ENCODE measurements at regions not wholly inside any gene's neighbourhood (a gene's known extent, or its start where the extent isn't known, plus 50 kb on each side); places are given as distances from the start of the nearest gene placed in this dataset.

DNA sequence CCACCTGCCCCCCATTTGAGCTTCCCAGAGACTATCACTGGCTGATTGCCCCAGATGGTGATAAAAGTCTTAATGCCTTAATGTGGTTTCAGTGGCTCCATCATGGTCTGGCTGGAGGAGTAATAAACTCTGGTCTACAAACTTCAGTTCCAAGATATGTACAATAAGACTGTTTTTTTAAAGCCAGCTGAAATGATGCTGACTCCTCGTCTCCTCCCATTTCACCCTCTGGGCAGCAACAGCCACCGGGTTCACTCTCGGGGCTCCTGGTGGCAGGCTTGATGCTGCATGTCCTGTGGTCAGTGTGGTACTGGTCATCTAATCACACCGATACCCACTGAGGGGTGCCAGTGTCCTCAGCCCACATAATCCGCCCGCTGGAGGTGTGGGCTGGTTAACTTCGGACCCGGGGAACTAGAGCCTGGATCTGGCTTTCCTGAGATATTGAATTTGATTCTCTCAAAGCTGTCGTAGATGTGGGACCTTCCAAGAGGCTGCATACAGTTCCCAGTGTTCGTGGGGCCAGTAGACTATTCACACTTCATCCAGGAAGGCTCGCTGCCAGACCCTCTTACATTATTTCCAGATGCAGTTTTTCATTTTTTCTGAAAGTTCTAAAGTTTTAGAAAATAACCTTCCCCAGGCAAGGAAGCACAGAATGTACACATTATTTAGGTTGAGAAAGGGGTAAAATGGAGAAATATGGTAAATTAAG is 95.3 kb downstream of the GALR1 start:
- TF ChIP-seq POLR2AphosphoS5 (IDR thresholded peaks at IDR 0.05; ENCODE audit: low read depth, low read length) (no peak), FOXP2 (optimal IDR thresholded peaks at IDR 0.05; ENCODE audit: borderline replicate concordance, extremely low read depth, extremely low read length, insufficient read depth) (no peak), SIN3A (IDR thresholded peaks at IDR 0.05; ENCODE audit: borderline replicate concordance, insufficient read depth, low read length) (no peak), TAF1 (IDR thresholded peaks at IDR 0.05; ENCODE audit: borderline replicate concordance, insufficient read depth, low read length) (no peak)
- TF ChIP-seq, protein P1, sequence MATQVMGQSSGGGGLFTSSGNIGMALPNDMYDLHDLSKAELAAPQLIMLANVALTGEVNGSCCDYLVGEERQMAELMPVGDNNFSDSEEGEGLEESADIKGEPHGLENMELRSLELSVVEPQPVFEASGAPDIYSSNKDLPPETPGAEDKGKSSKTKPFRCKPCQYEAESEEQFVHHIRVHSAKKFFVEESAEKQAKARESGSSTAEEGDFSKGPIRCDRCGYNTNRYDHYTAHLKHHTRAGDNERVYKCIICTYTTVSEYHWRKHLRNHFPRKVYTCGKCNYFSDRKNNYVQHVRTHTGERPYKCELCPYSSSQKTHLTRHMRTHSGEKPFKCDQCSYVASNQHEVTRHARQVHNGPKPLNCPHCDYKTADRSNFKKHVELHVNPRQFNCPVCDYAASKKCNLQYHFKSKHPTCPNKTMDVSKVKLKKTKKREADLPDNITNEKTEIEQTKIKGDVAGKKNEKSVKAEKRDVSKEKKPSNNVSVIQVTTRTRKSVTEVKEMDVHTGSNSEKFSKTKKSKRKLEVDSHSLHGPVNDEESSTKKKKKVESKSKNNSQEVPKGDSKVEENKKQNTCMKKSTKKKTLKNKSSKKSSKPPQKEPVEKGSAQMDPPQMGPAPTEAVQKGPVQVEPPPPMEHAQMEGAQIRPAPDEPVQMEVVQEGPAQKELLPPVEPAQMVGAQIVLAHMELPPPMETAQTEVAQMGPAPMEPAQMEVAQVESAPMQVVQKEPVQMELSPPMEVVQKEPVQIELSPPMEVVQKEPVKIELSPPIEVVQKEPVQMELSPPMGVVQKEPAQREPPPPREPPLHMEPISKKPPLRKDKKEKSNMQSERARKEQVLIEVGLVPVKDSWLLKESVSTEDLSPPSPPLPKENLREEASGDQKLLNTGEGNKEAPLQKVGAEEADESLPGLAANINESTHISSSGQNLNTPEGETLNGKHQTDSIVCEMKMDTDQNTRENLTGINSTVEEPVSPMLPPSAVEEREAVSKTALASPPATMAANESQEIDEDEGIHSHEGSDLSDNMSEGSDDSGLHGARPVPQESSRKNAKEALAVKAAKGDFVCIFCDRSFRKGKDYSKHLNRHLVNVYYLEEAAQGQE (IDR thresholded peaks at IDR 0.05; ENCODE audit: insufficient read depth in 1 of 2, low read depth in 2 of 2, low read length in 2 of 2): no peak

DNA sequence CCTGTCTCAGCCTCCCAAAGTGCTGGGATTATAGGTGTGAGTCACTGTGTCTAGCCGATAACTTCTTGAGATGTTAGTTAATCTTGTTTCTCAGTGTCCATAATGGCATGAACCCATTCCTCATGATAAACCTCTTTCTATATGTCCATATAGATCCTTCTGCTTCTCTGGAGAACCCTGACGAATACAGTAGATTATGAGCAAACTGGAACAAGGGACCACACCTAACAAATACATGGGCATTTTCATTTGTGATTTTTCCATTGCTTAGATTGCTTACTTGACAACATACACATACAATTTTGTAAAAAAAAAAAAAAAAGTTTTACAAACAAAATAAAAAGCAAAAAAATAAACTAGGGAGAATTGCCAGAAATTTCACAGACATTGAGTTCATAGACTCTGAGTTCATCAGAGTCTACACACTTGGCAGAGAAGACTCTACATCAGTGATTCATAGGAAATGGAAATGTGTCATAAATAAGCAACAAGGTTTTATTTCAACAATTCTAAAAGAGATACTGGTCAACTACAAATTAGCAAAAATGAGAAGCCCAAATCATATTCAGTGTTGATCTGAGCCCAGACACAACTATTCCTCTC is 96.7 kb downstream of the GALR1 start:
- no peak for TF ChIP-seq FOXP2 (optimal IDR thresholded peaks at IDR 0.05; ENCODE audit: borderline replicate concordance, extremely low read depth, extremely low read length, insufficient read depth)
- TF ChIP-seq POLR2AphosphoS5 (IDR thresholded peaks at IDR 0.05; ENCODE audit: low read depth, low read length): no peak
- TF ChIP-seq, protein P1 (IDR thresholded peaks at IDR 0.05; ENCODE audit: insufficient read depth in 1 of 2, low read depth in 2 of 2, low read length in 2 of 2): no peak
- TF ChIP-seq SIN3A (IDR thresholded peaks at IDR 0.05; ENCODE audit: borderline replicate concordance, insufficient read depth, low read length): no peak
- no peak for TF ChIP-seq TAF1 (IDR thresholded peaks at IDR 0.05; ENCODE audit: borderline replicate concordance, insufficient read depth, low read length)

GRCh38 chr18:77359561-77360314 is 110.1 kb downstream of the GALR1 start:
- TF ChIP-seq FOXP2 (optimal IDR thresholded peaks at IDR 0.05; ENCODE audit: borderline replicate concordance, extremely low read depth, extremely low read length, insufficient read depth) (no peak), SIN3A (IDR thresholded peaks at IDR 0.05; ENCODE audit: borderline replicate concordance, insufficient read depth, low read length) (no peak)

GRCh38 chr18:77360315-77361190 is 110.9 kb downstream of the GALR1 start:
- TF ChIP-seq, protein P1 (IDR thresholded peaks at IDR 0.05; ENCODE audit: insufficient read depth in 1 of 2, low read depth in 2 of 2, low read length in 2 of 2): peak; percentile 40 to 87; a peak in 2 of 4 replicates
- no peak for TF ChIP-seq SIN3A (IDR thresholded peaks at IDR 0.05; ENCODE audit: borderline replicate concordance, insufficient read depth, low read length)

DNA sequence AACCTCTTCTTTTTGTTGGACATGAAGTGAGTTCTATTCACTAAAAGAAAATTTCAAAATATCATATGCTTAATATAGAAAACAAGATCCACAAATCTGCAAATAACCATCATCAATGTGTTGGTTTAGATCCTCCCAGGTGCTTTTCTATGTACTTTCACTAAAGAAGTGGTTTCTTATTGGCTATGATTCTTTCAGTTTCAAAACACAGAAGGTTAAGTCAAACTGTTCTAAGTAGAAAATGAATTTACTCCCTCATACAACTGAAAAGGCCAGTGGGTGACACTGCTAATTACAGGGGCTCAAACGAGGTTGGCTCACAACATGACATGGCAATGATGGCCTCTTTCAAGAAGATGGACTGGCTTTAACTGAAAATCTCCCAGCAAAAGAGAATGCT is 111.7 kb downstream of the GALR1 start:
- no peak for TF ChIP-seq FOXP2 (optimal IDR thresholded peaks at IDR 0.05; ENCODE audit: borderline replicate concordance, extremely low read depth, extremely low read length, insufficient read depth)
- no peak for TF ChIP-seq TAF1 (IDR thresholded peaks at IDR 0.05; ENCODE audit: borderline replicate concordance, insufficient read depth, low read length)
- no peak for TF ChIP-seq SIN3A (IDR thresholded peaks at IDR 0.05; ENCODE audit: borderline replicate concordance, insufficient read depth, low read length)
- TF ChIP-seq POLR2AphosphoS5 (IDR thresholded peaks at IDR 0.05; ENCODE audit: low read depth, low read length): no peak
- TF ChIP-seq, protein P1 (IDR thresholded peaks at IDR 0.05; ENCODE audit: insufficient read depth in 1 of 2, low read depth in 2 of 2, low read length in 2 of 2): no peak
